ENCODE measurements at regions not wholly inside any gene's neighbourhood (a gene's known extent, or its start where the extent isn't known, plus 50 kb on each side); places are given as distances from the start of the nearest gene placed in this dataset.

DNA sequence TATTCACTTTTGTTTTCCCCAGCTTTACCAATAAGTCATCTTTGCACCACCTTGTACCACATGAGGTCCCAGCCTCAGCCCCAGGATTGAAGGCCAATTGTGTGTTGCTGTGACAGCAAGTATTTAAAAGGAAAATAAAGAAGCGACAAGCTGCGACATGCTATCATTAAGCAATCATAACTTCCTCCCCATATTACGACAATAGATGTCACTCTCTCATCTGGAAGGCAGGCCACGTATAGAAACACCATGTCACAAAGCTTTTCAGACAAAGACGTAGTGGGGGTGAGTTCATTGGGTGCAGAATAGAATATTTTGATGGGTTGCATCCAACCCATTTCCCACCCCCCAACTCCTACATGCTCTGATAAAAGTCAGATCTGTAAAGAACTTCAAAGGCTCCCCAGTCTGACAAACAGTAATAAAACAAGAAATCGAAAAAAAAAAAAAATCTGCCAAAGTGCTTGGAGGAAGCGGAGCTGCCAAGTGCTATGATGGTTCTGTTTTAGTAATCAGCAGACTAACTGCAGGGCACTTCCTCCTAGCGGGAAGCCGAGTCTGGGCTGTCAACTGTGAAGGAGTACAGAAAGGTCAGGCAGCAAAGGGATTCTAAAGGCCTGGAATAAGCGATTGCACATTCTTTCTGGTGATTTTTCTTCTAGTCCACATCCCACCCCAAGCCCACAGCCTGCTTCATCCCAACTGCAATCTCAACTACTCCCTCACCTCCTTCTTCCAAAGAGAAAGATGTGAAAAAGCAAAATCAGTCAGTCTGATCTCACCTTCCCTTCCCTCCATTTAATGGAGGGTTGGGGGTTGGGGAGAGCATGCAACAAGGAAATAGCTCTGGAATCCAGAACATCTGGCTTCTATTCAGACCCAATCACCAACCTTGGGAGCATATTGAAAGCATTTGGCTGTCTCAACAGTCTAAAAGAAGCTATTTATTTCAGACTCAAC is 131.4 kb upstream of the UBASH3B start:
- no peak for DNase-seq

DNA sequence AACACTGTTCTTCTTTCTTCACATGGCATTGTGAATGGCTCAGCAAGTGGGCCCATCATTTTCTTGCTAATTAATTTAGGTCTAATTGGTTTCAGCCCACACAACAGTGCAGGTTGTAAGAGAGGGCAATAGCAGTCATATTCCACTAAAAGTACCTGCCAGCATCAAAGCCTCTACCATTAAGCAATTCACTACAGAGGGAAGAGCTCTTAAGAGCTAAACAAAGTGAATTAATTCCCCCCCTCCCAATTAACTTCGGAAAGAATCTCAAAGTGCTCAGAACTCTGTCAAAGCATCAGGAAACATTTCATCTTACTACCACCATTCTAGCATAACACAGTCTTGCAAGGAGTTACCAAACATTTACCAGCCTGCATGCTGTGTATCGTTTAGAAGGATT is 133.9 kb upstream of the UBASH3B start:
- no peak for DNase-seq

DNA sequence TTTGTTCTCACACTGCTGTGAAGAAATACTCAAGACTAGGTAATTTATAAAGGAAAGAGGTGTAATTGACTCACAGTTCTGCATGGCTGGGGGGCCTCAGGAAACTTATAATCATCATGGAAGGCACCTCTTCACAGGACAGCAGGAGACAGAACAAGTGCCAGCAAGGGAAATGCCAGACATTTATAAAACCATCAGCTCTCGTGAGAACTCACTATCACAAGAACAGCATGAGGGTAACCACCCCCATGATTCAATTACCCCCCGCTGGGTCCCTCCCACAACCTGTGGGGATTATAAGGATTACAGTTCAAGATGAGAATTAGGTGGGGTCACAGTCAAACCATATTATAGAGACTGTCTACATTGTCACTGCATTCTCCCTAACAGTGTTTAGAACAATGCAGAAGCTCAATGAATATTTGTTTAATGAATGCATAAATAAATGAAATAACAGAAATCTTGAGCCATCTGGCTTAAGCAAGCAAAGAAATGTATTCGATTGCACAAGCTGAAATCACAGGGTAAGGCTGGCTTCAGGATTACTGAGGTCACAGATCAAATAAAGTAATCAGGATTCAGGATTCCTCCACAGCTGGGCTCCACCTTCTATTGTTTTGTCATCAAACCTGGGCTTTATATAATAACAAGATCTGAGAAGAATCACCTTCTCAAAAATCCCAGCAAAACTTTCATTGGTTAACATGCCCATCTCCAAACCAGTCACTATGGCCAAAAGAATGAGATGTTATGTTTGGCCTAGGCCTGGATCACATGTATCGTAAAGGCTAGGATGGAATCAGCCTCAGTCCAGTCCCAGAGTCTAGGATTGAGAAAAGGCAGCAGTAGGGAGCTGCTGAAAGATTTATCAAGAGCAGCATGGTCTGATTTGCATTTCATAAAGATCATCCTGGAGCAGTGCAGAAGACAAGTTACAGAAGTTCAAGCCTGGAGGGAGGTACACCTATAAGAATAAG is 137.8 kb upstream of the UBASH3B start:
- no peak for DNase-seq

DNA sequence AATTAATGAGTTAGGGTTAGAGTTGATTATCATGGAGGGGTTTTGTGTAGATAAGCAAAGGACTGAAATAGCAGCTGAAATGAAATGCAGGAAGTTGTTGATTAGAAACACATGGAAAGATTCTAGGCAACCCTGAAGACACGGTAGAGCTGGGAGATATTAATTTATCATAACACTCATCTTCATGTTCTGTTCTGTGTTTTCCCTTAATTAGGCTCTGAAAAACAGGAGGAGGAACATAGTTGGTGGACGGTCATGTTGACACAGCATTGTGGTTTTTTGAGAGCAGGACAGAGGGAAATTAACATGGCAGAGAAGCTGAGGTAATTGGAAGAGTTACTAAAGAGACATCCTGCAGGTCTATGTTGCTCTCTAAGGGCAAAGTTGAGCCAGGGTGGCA is 138.8 kb upstream of the UBASH3B start:
- no peak for DNase-seq

DNA sequence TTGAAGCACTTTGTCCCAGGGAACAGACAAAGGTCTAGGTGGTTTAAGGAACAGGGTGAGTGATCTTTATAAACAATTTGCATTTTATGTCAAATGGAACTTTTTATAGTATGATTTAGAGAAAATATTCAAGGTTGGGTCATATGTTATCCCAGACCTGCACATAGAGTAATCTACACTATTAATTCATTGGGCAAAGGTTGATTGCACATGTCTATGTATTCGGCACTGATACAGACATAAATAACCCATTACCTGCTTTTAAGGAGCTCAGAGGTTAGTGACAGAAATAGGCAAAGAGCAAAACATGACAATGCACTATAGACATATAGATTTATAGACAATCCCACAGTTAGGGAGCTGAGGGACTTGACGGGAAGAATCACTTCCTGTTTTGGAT is 141.5 kb upstream of the UBASH3B start:
- DNase-seq: no peak

DNA sequence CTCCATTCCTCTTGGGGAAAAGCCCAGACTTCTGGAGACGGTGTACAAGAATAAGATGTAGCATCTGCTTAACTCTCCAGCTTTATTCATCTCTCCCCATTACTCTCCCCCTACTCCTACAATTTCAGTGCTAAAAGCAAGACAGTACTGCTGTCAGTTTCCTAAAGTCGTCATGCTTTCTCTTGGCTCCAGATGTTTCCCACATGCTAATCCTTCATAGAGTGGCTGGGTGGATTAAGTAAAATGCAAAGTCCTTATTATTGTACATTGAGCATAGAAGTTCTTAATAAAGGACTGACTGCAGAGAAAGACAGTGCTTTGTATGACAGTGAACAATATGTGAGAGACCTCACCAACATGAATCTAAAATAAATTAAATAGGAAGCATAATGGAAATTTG is 142.2 kb upstream of the UBASH3B start:
- DNase-seq: no peak

DNA sequence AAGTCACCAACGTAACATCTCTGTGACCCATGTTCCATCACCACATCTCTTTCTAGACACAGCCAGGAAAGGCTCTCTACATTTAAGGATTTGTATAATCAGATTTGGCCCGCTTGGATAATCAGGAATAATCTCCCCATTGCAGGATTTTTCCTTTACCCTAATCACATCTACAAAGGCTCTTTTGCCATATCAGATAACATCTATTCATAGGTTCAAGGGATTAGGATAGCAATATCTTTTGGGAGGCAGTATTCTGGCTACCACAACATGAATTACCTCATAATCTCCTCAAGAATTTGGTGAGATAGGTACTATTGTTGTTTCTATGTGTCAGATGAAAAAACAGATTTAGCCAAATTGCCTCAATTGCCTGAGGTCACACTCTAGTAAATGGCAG is 142.8 kb upstream of the UBASH3B start:
- DNase-seq: no peak

DNA sequence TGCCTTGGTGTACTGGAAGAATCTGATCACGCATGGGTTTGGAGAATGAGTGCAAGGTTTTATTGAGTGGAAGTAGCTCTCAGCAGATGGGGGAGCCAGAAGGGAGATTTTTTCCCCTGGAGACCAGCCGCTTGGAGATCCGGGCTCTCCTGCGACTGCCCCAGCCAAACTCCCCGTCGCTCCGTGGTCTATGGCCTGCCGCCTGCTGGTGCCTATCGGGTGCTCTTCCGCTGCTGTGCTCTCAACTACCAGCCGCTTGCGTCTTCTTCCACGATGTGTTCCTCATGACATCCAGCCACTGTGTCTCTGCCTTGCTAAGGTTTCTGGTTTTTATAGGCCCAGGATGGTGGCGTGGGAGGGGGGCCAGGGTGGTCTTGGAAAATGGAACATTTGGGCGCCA is 145.6 kb upstream of the UBASH3B start:
- DNase-seq: no peak

DNA sequence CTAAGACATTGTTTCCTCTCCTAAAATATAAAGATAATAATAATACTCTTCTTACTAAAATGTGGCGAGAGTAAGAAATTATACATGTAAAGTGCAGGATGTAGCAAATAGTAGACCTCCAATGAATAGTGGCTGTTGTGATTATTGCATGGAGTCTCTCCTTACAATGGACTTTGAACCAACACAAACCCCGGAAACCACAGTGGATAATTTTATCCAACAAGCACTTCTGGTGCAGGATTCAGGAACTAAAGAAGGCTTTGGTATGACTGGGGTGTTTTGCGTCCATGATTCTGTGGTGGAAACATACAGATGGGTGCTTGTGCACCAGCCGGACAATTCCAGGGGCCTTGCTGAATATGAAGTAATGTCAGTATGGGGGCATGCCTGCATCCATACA is 146.4 kb upstream of the UBASH3B start:
- DNase-seq: no peak

DNA sequence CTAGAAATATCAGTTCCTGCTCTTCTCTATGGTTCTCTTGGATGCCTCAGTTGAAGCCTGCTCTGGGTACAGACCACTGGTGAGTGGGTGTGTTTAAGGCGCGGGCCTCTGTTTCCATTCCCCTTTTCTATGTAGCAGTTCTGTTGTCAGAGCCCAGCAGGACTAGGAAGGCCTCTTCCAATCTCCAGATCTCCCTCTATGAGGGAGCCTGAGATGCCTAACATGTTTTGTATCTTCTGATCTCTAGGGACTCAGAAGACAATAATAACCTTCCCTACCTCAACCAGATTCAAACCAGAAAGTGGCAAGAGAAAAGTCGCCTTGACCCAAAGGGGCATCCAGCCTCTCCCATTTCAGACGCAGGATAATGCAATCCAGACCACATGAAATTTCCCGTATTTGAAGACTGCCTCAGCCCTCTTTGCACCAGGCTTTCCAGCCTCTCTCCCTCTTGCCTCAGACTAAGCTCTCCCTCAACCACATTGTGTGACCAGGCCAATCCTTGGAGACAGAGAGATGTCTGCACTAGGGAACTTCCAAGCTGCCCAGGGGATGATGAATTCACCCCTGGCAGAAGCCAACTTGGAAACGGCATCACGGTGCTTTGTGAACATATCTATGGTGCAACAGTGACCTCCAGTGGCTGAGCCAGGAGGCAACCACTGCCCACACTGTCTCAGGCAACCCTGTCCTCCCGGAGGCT is 150.1 kb upstream of the UBASH3B start:
- peak; percentile 43 to 60 for DNase-seq

DNA sequence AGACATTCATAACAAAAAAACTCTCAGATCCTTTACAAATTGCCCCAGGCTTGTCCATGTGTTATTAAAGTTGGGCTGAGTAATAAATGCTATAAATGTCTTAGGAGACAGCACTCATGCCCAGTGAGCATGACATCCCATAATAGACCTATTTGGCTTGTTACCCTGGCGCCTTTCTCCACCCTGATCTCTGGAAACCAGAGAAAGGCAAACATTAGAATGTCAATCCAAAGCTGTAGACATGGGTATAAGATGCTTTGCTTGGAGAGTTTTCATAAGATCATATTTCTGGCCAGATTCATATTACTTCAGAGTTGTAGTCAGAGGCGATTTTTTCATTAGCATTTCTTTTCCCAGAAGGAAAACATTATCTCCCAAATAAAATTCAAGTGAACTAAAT is 161.3 kb upstream of the UBASH3B start:
- peak in 1 of 2 experiments; percentile 33 for DNase-seq

DNA sequence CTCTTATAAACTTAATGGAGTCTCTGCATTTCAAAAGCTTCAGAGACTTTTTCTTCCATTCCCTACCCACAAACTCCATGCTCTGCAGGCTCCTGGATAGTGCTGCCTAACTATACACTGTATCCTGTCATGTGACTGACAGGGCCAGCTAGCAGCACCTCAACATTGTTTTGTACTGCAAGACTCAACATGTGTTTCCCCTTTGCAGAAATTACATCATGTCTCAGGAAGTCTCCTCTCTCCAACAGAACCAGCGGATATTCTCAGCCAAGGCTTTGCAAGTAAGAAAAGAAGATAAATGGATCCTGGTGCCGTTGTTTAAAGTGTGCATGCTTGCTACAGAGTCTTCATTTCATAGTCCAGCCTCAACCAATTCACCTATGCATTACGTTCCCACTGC is 164.0 kb upstream of the UBASH3B start:
- DNase-seq: no peak

DNA sequence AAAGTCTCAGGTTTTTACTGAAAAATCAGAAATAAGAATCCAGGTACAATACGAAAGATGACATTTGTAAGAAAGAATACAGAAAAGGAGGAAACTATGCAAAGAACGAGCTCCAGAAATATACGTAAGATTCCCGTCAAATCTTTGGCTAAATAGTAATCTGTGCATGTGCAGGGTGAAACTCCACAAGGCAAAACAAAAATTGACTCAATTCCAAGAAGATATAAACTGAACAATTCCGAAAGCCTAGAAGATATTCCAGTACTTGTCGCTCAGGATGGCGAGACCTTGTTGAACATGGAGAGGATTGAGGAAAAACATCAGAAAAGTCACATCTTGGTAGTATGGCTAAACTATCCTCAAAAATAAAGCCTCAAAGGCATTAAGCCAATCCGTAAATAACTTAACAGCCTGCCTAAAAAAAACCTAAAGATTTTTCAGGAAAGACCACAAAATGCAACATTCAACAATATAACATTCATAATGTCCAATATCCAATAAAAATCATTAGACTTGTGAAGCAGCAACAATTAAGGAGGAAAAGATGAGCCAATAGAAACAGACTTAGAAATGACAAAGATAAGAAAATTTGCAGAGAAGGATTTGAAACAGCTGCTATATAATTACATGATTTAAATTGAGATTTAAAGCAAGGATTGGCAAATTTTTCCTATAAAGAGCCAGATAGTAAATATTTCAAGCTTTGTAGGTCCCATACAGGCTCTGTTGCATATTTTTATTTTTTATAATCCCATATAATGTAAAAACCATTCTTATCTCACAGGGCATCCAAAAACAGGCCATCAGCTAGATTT is 166.4 kb upstream of the UBASH3B start:
- no peak for DNase-seq

DNA sequence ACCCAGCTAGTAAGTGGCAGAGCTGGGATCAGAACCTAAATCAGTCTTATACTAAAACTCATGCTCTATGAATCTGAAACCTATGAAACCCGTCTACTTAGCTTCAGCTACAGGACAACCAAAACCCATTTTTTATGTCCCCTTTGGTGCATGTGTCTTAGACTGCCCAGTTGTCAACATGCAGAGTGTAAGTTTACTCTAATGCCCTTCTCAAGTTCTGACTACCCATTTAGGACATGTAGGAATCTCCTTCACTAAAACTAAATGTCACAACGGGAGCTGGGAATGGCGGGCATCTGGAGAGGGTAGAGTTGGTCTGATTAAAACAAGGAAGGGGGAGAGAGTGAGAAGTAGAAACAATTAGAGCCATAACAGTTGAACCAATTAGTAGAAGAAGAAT is 167.9 kb upstream of the UBASH3B start:
- no peak for DNase-seq

DNA sequence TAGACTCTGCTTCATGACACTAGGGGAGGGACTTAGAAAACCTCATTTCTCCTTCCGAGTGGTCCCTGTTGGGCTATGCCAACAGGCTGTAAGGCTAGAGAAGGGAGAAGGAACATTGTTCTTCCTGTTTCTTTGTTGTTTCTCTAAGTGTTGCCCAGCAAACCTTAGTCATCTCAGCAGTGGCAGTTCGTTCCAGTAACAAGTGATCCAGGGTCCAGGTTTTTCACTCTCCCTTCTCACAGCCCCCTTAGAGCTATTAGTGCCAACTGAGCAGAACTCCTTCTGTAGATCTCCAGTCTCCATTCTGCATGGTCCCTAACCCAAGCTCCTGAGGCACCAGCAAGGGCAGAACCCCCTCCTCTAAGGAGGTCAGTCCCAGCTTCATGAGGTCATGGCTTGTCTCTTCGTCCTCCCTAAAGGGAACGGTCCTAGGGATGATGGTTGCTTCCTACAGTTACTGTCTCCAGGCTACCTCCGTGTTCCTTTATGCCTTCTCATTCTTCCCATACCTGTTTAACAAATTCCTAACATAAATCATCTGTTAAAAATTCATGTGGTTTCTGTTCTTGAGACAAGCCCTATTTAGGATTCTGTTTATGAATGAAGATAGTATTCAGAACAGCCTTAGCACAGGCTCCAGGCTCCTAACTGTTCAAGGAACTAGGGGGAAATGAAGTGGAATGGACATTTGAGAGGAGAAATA is 168.6 kb upstream of the UBASH3B start:
- no peak for DNase-seq

DNA sequence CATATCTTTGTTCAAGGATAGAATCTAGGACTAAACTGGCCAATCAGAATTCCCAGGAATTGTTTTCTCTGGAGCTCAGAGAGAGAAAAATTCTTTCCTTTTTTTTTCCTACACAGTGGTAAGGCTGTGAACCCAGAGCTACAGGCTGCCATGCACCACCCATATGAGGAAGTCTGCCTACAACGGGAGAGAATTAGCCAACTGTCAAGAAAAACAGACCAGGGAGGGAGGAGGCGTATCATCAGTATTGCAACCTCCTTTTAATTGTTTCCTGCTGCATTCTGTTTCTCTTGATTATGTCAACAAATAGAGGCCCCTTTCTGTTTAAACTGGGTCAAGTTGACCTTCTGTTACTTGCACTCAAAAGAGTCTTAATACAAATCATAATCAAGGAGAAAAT is 176.5 kb upstream of the UBASH3B start:
- no peak for DNase-seq

DNA sequence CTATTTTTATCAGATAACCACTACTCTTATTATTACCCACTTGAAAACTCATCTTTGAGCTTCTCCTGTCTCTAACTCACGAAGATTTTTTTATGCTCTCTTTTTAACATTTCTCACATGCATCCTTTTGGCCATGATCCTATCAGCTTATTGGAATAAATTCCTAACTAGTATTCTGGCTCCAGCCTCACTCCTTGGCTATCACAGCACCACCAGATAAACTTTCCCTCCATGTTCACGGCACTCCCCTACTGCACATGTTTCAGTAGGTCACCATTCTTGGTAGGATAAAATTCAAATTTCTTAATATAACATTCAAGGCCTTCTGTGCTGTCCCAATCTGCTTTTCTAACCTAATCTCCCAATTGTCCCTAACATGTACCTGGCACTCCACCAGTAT is 186.6 kb upstream of the UBASH3B start:
- no peak for DNase-seq

DNA sequence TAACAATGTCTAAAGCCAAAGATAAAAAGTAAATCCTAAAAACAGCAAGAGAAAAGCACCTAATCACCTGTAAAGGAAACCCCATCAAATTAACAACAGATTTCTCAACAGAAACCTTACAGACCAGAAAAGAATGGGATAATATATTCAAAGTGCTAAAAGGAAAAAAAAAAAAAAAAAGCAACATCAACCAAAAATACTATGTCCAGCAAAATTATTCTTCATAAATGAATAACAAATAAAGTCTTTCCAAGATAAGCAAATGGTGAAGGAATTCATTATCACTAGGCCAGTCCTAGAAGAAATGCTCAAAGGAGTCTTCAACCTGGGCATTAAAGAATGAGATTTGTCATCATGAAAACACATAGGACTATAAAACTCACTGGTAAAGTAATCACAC is 192.0 kb upstream of the UBASH3B start:
- DNase-seq: no peak

DNA sequence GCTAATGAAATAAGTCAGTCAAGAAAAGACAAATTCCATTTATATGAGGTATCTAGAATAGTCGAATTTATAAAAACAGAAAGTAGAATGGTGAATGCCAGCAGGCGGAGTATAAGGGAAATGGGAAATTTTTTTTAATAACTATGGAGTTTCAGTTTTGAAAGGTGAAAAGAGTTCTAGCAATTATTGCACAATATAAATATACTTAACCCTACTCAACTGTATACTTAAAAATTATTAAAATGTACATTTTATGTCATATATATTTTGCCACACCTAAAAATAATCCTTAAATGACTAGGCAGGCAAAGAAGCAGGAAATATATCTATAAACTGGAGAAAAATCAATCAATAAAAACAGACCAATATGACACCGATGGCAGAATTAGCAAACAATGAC is 196.5 kb upstream of the UBASH3B start:
- no peak for DNase-seq

DNA sequence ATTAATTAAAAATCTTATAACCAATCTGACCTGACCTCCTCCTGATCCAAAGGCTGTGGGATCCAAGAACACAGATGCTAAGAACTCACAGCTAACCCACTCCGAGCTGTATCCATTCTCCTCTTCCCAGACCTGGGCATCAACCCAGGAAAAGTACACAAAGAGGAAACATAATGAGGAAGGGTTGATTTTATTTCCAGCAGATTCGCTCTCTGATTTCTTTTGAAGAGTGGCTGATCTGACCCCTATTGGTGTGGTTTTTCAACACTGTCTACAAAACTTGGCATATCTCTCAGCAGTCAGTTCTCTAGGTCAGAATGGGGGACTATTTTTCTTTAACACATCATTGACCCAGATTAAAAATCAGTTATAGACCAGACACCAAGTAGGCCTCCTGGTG is 201.9 kb upstream of the UBASH3B start:
- DNase-seq: no peak

DNA sequence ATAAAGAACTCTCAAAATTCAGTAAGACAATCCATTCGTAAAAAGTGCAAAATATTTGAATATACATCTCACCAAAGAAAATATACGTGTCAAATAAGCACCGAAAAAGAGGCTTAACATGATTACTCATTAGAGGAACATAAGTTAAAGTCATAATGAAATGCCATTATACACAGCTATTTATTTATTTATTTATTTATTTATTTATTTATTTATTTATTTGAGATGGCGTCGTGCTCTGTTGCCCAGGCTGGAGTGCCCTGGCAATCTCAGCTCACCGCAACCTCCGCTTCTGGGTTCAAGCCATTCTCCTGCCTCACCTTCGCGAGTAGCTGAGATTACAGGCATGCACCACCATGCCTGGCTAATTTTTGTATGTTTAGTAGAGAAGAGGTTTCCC is 203.6 kb upstream of the UBASH3B start:
- no peak for DNase-seq

DNA sequence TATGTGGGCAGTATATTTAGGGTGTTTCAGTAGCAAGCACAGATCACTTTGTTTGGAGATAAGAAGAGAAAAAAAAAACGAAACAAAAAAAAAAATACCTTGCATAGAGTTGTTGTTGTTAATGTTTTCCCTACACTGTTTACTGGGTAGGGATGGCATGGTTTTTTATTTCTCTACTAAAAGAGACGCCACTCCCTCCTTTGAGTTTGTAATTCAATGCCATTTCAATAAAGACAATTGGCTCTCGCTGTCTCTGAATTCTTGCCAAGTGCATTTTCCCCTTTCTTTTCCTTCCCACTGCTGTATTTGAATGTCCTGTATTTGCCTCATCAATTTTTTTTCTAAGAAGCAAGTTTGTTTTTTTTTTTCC is 213.9 kb upstream of the UBASH3B start:
- DNase-seq: peak in 1 of 2 experiments; percentile 5

Measured in NCI-H187 (cell line).